Transverse colon (tissue), 4 donors: ENCODE measurements at regions not wholly inside any gene's neighbourhood (a gene's known extent, or its start where the extent isn't known, plus 50 kb on each side); places are given as distances from the start of the nearest gene placed in this dataset.

Source experiments
- POLR2AphosphoS5 ChIP-seq, 3 donors: sonication (generic); formaldehyde crosslinking; IDR thresholded peaks; one replicate each; pipeline ENCODE4 v1.6.1; 2016; ENCODE audit warnings: antibody characterized with exemption in 3 of 3
- TF ChIP-seq, protein P1 (sequence below), 5 experiments: fragments of 200-600 bp in 3 of 5; fragments of 450-650 bp in 2 of 5; sonication (generic) in 3 of 5; IDR thresholded peaks; 1 replicate in 2 of 5; 2 replicates in 3 of 5; pipeline ENCODE4 v1.5.1; 2016 to 2017; ENCODE audit warnings: antibody characterized with exemption in 5 of 5, inconsistent platforms in 3 of 5, mild to moderate bottlenecking in 2 of 5, moderate library complexity in 1 of 5

- TF ChIP-seq POLR2AphosphoS5 (IDR thresholded peaks at IDR 0.05): no peak
- TF ChIP-seq, protein P1, sequence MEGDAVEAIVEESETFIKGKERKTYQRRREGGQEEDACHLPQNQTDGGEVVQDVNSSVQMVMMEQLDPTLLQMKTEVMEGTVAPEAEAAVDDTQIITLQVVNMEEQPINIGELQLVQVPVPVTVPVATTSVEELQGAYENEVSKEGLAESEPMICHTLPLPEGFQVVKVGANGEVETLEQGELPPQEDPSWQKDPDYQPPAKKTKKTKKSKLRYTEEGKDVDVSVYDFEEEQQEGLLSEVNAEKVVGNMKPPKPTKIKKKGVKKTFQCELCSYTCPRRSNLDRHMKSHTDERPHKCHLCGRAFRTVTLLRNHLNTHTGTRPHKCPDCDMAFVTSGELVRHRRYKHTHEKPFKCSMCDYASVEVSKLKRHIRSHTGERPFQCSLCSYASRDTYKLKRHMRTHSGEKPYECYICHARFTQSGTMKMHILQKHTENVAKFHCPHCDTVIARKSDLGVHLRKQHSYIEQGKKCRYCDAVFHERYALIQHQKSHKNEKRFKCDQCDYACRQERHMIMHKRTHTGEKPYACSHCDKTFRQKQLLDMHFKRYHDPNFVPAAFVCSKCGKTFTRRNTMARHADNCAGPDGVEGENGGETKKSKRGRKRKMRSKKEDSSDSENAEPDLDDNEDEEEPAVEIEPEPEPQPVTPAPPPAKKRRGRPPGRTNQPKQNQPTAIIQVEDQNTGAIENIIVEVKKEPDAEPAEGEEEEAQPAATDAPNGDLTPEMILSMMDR (IDR thresholded peaks at IDR 0.05): no peak
Observed at GRCh38 chr14:65173973-65174693, 71.8 kb upstream of the MAX start.
